Stomach (tissue), 4 donors: ENCODE measurements at regions not wholly inside any gene's neighbourhood (a gene's known extent, or its start where the extent isn't known, plus 50 kb on each side); places are given as distances from the start of the nearest gene placed in this dataset.

ENCODE experiments used
- CTCF ChIP-seq, 7 experiments: fragments of 450-650 bp in 4 of 7; fragments of 200-600 bp in 3 of 7; sonication (generic) in 3 of 7; IDR thresholded peaks; one replicate each; pipeline ENCODE4 v1.5.1; 2016 to 2019; ENCODE audit warnings: antibody characterized with exemption in 7 of 7, control low read depth in 2 of 7, mild to moderate bottlenecking in 1 of 7
- EP300 ChIP-seq: sonication (generic); formaldehyde crosslinking; IDR thresholded peaks from one replicate; pipeline ENCODE4 v1.6.1; 2017; ENCODE audit warnings: antibody characterized with exemption
- POLR2A ChIP-seq, 4 donors: fragments of 450-650 bp; IDR thresholded peaks; one replicate each; pipeline ENCODE4 v1.6.1; 2016; ENCODE audit warnings: antibody characterized with exemption in 4 of 4, control low read depth in 2 of 4, mild to moderate bottlenecking in 1 of 4, moderate library complexity in 1 of 4
- POLR2AphosphoS5 ChIP-seq, 3 donors: sonication (generic); formaldehyde crosslinking; IDR thresholded peaks; one replicate each; pipeline ENCODE4 v1.6.1; 2016; ENCODE audit warnings: antibody characterized with exemption in 3 of 3

- TF ChIP-seq CTCF (IDR thresholded peaks at IDR 0.05) (no peak), POLR2AphosphoS5 (IDR thresholded peaks at IDR 0.05) (no peak), EP300 (no peak), POLR2A (IDR thresholded peaks at IDR 0.05) (no peak)
Measured at GRCh38 chr1:242703467-242703866, 179.0 kb upstream of the PLD5 start.
